ENCODE measurements at regions not wholly inside any gene's neighbourhood (a gene's known extent, or its start where the extent isn't known, plus 50 kb on each side); places are given as distances from the start of the nearest gene placed in this dataset.

- no peak for DNase-seq (ENCODE audit: low read depth)
- TF ChIP-seq, protein P1, sequence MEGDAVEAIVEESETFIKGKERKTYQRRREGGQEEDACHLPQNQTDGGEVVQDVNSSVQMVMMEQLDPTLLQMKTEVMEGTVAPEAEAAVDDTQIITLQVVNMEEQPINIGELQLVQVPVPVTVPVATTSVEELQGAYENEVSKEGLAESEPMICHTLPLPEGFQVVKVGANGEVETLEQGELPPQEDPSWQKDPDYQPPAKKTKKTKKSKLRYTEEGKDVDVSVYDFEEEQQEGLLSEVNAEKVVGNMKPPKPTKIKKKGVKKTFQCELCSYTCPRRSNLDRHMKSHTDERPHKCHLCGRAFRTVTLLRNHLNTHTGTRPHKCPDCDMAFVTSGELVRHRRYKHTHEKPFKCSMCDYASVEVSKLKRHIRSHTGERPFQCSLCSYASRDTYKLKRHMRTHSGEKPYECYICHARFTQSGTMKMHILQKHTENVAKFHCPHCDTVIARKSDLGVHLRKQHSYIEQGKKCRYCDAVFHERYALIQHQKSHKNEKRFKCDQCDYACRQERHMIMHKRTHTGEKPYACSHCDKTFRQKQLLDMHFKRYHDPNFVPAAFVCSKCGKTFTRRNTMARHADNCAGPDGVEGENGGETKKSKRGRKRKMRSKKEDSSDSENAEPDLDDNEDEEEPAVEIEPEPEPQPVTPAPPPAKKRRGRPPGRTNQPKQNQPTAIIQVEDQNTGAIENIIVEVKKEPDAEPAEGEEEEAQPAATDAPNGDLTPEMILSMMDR (IDR thresholded peaks at IDR 0.05; ENCODE audit: insufficient read depth, low read depth, low read length, missing control alignments): no peak
- no peak overlapping the region for H3K4me3 ChIP-seq (ENCODE audit: low read length)
Observed at GRCh38 chr2:22753476-22753875, 631.5 kb upstream of the KLHL29 start.

DNA sequence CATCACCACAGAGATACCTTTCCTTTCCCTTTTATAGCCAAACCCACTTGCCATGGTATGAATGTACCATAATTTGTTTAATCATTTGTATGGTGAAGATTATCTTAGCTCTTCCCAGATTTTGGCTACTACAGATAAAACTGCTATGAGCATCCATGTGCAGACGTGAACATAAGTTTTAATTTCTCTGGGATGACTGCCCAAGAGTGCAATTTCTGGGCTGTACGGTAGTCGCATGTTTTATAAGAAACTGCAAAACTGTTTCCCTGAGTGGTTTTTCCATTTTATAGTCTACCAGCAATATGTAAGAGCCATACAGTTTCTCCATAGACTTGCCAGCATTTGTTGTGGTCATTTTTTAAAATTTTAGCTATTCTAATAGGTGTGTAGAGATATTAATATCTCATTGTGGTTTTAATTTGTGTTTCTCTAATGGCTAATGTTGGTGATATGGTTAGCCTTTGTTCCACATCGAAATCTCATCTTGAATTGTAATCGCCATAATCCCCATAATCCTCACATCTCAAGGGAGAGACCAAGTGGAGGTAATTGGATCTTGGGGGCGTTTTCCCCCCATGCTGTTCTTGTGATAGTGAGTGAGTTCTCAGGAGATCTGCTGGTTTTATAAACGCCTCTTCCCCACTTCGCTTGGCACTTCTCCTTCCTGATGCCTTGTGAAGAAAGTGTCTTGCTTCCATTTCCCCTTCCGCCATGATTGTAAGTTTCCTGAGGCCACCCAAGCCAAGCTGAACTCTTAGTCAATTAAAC lies 628.5 kb upstream of the KLHL29 start:
- no peak for DNase-seq (ENCODE audit: low read depth)
- TF ChIP-seq, protein P1 (IDR thresholded peaks at IDR 0.05; ENCODE audit: insufficient read depth, low read depth, low read length, missing control alignments): no peak
- no peak overlapping the region for H3K4me3 ChIP-seq (ENCODE audit: low read length)

GRCh38 chr2:22769497-22769896 lies 615.5 kb upstream of the KLHL29 start:
- H3K4me3 ChIP-seq (ENCODE audit: low read length): no peak overlapping the region
- TF ChIP-seq, protein P1 (IDR thresholded peaks at IDR 0.05; ENCODE audit: insufficient read depth, low read depth, low read length, missing control alignments): no peak
- DNase-seq (ENCODE audit: low read depth): no peak

GRCh38 chr2:22784566-22784965 lies 600.4 kb upstream of the KLHL29 start:
- TF ChIP-seq, protein P1 (IDR thresholded peaks at IDR 0.05; ENCODE audit: insufficient read depth, low read depth, low read length, missing control alignments): no peak

GRCh38 chr2:22786817-22787216 lies 598.2 kb upstream of the KLHL29 start:
- no peak overlapping the region for H3K4me3 ChIP-seq (ENCODE audit: low read length)
- no peak for DNase-seq (ENCODE audit: low read depth)
- TF ChIP-seq, protein P1 (IDR thresholded peaks at IDR 0.05; ENCODE audit: insufficient read depth, low read depth, low read length, missing control alignments): no peak

More at GRCh38 chr2:22784566-22784965, 600.4 kb upstream of the KLHL29 start:
- no peak overlapping the region for H3K4me3 ChIP-seq (ENCODE audit: low read length)
- no peak for DNase-seq (ENCODE audit: low read depth)

- H3K4me3 ChIP-seq (ENCODE audit: low read length): no peak overlapping the region
- DNase-seq (ENCODE audit: low read depth): no peak
- TF ChIP-seq, protein P1 (IDR thresholded peaks at IDR 0.05; ENCODE audit: insufficient read depth, low read depth, low read length, missing control alignments): no peak
Observed at GRCh38 chr2:22787745-22788144, 597.2 kb upstream of the KLHL29 start.

Measured in epithelial cell of esophagus (primary cell).